Loucy (cell line): ENCODE measurements at regions not wholly inside any gene's neighbourhood (a gene's known extent, or its start where the extent isn't known, plus 50 kb on each side); places are given as distances from the start of the nearest gene placed in this dataset.
"Not testable (repeated sequence)": the region's sequence is repeated elsewhere in the genome, so short reads cannot be mapped to it uniquely, and the experiment has no call there.

Source experiments
- H2AFZ ChIP-seq: fragments of 200-600 bp; sonication (generic); 2 replicates; pipeline ENCODE4 v1.6.0; 2016; ENCODE audit warnings: antibody characterized with exemption, mild to moderate bottlenecking, low read length, moderate library complexity
- H3F3A ChIP-seq: fragments of 200-600 bp; 2 replicates; pipeline ENCODE4 v1.6.0; 2016; ENCODE audit warnings: antibody characterized with exemption, low read depth, mild to moderate bottlenecking
- H3K27me3 ChIP-seq: fragments of 200-600 bp; sonication (generic); 2 replicates; pipeline ENCODE4 v1.6.1; 2014; ENCODE audit warnings: low read length, mild to moderate bottlenecking; ENCODE audit not compliant: insufficient read depth, poor library complexity, severe bottlenecking
- H3K36me3 ChIP-seq: fragments of 200-600 bp; sonication (generic); 2 replicates; pipeline ENCODE4 v1.6.1; 2016; ENCODE audit warnings: low read length; ENCODE audit not compliant: insufficient read depth
- H3K4me1 ChIP-seq: fragments of 200-600 bp; sonication (generic); 2 replicates; pipeline ENCODE4 v1.5.1; 2014; ENCODE audit warnings: low read length, mild to moderate bottlenecking; ENCODE audit not compliant: insufficient read depth, poor library complexity, severe bottlenecking
- H3K4me2 ChIP-seq: fragments of 200-600 bp; sonication (generic); 2 replicates; pipeline ENCODE4 v1.6.0; 2014; ENCODE audit warnings: antibody characterized with exemption, low read length, low read depth, mild to moderate bottlenecking; ENCODE audit not compliant: poor library complexity, severe bottlenecking
- H3K4me3 ChIP-seq: fragments of 200-600 bp; sonication (generic); 2 replicates; pipeline ENCODE4 v1.5.1; 2014; ENCODE audit warnings: low read length, mild to moderate bottlenecking, mixed read lengths; ENCODE audit not compliant: poor library complexity, severe bottlenecking
- H3K79me2 ChIP-seq: fragments of 200-600 bp; sonication (generic); 2 replicates; pipeline ENCODE4 v1.6.1; 2014; ENCODE audit warnings: low read length; ENCODE audit not compliant: insufficient read depth
- H3K9ac ChIP-seq: fragments of 200-600 bp; sonication (generic); 2 replicates; pipeline ENCODE4 v1.6.0; 2014; ENCODE audit warnings: mild to moderate bottlenecking, low read depth, low read length, moderate library complexity; ENCODE audit not compliant: poor library complexity, severe bottlenecking
- H3K9me2 ChIP-seq: fragments of 200-600 bp; sonication (generic); replicated peaks from 2 replicates; pipeline ENCODE4 v1.6.1; 2016; ENCODE audit warnings: low read depth, low read length, mixed read lengths
- H3K9me3 ChIP-seq: fragments of 200-600 bp; sonication (generic); 2 replicates; pipeline ENCODE4 v1.6.1; 2014; ENCODE audit warnings: mild to moderate bottlenecking, antibody characterized with exemption, low read length, low read depth; ENCODE audit not compliant: insufficient read depth
- H4K20me1 ChIP-seq: fragments of 200-600 bp; sonication (generic); 2 replicates; pipeline ENCODE4 v1.6.0; 2014; ENCODE audit warnings: antibody characterized with exemption, low read length, mild to moderate bottlenecking; ENCODE audit not compliant: insufficient read depth, poor library complexity, severe bottlenecking
- EZH2phosphoT487 ChIP-seq: fragments of 200-600 bp; IDR thresholded peaks from 2 replicates; pipeline ENCODE4 v1.6.1; 2018; ENCODE audit warnings: antibody characterized with exemption, mild to moderate bottlenecking, moderate library complexity, borderline replicate concordance
- TF ChIP-seq, protein P1 (sequence below): fragments of 200-600 bp; sonication (generic); conservative IDR thresholded peaks from 2 replicates; pipeline ENCODE4 v1.5.1; 2014; ENCODE audit warnings: mild to moderate bottlenecking, antibody characterized with exemption, low read length

DNA sequence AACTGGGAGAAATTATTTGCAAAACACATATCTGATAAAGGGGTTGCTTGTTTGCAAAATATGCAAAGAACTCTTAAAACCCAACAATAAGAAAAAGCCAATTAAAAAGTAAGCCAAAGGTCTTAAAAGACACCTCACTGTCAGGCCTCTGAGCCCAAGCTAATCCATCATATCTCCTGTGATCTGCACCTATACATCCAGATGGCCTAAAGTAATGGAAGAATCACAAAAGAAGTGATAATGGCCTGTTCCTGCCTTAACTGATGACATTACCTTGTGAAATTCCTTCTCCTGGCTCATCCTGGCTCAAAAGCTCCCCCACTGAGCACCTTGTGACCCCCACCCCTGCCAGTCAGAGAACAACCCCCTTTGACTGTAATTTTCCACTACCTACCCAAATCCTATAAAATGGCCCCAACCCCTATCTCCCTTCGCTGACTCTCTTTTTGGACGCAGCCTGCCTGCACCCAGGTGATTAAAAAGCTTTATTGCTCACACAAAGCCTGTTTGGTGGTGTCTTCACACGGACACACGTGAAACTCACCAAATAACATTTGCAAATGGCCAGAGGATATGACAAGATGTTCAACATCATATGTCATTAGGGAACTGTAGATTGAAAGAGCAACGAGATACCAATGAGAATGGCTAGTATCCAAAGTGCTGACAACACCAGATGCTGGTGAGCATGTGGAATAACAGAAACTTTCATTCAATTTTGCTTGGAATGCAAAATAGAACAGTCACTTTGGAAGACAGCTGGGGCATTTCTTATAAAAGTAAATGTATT lies 565.0 kb upstream of the ADGRB3 start:
- Histone ChIP-seq H3K79me2 (no peaks in the 10 kb centered on the region), H4K20me1 (no peaks in the 10 kb centered on the region), H3K4me3 (no peak overlapping the region), H3K36me3 (no peaks in the 10 kb centered on the region), H3K9me2 (no peaks in the 10 kb centered on the region), H3K9me3 (no peaks in the 10 kb centered on the region), H3K4me2 (no peak overlapping the region), H3K4me1 (no peaks in the 10 kb centered on the region), H2AFZ (no peak overlapping the region), H3F3A (no peaks in the 10 kb centered on the region), H3K9ac (no peak overlapping the region), H3K27me3 (no peaks in the 10 kb centered on the region)
- no peak for TF ChIP-seq EZH2phosphoT487
- TF ChIP-seq, protein P1, sequence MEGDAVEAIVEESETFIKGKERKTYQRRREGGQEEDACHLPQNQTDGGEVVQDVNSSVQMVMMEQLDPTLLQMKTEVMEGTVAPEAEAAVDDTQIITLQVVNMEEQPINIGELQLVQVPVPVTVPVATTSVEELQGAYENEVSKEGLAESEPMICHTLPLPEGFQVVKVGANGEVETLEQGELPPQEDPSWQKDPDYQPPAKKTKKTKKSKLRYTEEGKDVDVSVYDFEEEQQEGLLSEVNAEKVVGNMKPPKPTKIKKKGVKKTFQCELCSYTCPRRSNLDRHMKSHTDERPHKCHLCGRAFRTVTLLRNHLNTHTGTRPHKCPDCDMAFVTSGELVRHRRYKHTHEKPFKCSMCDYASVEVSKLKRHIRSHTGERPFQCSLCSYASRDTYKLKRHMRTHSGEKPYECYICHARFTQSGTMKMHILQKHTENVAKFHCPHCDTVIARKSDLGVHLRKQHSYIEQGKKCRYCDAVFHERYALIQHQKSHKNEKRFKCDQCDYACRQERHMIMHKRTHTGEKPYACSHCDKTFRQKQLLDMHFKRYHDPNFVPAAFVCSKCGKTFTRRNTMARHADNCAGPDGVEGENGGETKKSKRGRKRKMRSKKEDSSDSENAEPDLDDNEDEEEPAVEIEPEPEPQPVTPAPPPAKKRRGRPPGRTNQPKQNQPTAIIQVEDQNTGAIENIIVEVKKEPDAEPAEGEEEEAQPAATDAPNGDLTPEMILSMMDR, result no peak

GRCh38 chr6:68059899-68060298 lies 575.2 kb upstream of the ADGRB3 start:
- H3K4me2 ChIP-seq, result no peak overlapping the region
- no peaks in the 10 kb centered on the region for H3K9me2 ChIP-seq
- no peaks in the 10 kb centered on the region for H3K27me3 ChIP-seq
- no peaks in the 10 kb centered on the region for H4K20me1 ChIP-seq
- H3K4me3 ChIP-seq, result no peak overlapping the region
- H3K4me1 ChIP-seq, result no peaks in the 10 kb centered on the region
- TF ChIP-seq EZH2phosphoT487, result no peak
- TF ChIP-seq, protein P1, result no peak
- no peak overlapping the region for H2AFZ ChIP-seq
- no peaks in the 10 kb centered on the region for H3K36me3 ChIP-seq
- H3K9ac ChIP-seq, result no peak overlapping the region
- no peaks in the 10 kb centered on the region for H3K79me2 ChIP-seq
- no peaks in the 10 kb centered on the region for H3F3A ChIP-seq
- H3K9me3 ChIP-seq, result no peaks in the 10 kb centered on the region

DNA sequence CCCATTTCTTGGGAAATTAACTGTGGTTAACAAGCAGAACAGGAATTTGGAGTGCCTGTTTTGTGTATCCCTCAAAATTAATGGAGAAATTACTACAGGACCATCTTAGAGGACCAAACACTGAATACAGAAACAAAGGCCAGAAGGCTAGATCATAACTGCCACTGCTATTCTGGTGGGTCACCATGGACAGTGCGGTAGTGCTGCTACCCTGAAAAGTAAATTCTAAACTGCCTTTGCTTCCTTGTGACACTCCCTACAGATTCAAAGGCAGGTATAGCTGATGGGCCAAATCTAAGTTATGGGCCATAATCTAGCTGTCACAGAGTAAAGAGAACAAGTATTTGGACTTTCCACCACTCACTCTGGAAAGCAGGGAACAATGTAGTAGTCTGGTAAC lies 575.8 kb upstream of the ADGRB3 start:
- Histone ChIP-seq H4K20me1 (no peaks in the 10 kb centered on the region), H3K9me3 (no peaks in the 10 kb centered on the region), H3F3A (no peaks in the 10 kb centered on the region), H3K4me2 (no peak overlapping the region), H3K4me1 (no peaks in the 10 kb centered on the region), H3K36me3 (no peaks in the 10 kb centered on the region), H3K9ac (no peak overlapping the region), H3K27me3 (no peaks in the 10 kb centered on the region), H3K79me2 (no peaks in the 10 kb centered on the region), H3K4me3 (no peak overlapping the region), H2AFZ (no peak overlapping the region), H3K9me2 (no peaks in the 10 kb centered on the region)
- TF ChIP-seq, protein P1, result no peak
- TF ChIP-seq EZH2phosphoT487, result no peak

DNA sequence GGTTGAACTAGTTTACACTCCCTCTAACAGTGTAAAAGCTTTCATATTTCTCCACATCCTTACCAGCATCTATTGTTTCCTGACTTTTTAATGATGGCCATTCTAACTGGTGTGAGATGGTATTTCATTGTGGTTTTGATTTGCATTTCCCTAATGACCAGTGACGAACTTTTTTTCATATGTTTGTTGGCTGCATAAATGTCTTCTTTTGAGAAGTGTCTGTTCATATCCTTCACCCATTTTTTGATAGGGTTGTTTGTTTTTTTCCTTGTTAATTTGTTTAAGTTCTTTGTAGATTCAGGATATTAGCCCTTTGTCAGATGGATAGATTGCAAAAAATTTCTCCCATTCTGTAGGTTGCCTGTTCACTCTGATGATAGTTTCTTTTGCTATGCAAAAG lies 578.5 kb upstream of the ADGRB3 start:
- H3K4me2 ChIP-seq, result not testable (repeated sequence)

More for the DNA sequence above, 578.5 kb upstream of the ADGRB3 start:
- H3K9ac ChIP-seq, H3K4me3 ChIP-seq, H2AFZ ChIP-seq, H3K4me1 ChIP-seq, H3F3A ChIP-seq, H4K20me1 ChIP-seq, H3K9me2 ChIP-seq, H3K27me3 ChIP-seq, H3K9me3 ChIP-seq, H3K36me3 ChIP-seq, H3K79me2 ChIP-seq: not testable (repeated sequence)
